NCI-H510A treated with DMSO at 0.1 percent for 48 hours (cell line): ENCODE measurements at regions not wholly inside any gene's neighbourhood (a gene's known extent, or its start where the extent isn't known, plus 50 kb on each side); places are given as distances from the start of the nearest gene placed in this dataset.

Experiments
- DNase-seq: peaks from one replicate; lab custom pipeline; 2025; lab: John Stamatoyannopoulos, UW

- DNase-seq = no peak
Observed at GRCh38 chr6:114785235-114786127, 442.7 kb upstream of the HS3ST5 start.

GRCh38 chr6:114783783-114784182, 441.0 kb upstream of the HS3ST5 start:
- no peak for DNase-seq

GRCh38 chr6:114783083-114783482, 440.3 kb upstream of the HS3ST5 start:
- no peak for DNase-seq

GRCh38 chr6:114764866-114765265, 422.0 kb upstream of the HS3ST5 start:
- no peak for DNase-seq

- DNase-seq = peak; percentile 49
Observed at GRCh38 chr6:114762145-114762544, 419.3 kb upstream of the HS3ST5 start.

- peak; percentile 41 for DNase-seq
Observed at GRCh38 chr6:114747995-114748625, 405.3 kb upstream of the HS3ST5 start.

GRCh38 chr6:114740547-114740946, 397.7 kb upstream of the HS3ST5 start:
- DNase-seq = no peak

GRCh38 chr6:114739656-114740055, 396.8 kb upstream of the HS3ST5 start:
- DNase-seq = no peak

- DNase-seq = no peak
Observed at GRCh38 chr6:114735025-114735735, 392.4 kb upstream of the HS3ST5 start.

GRCh38 chr6:114733596-114733995, 390.8 kb upstream of the HS3ST5 start:
- no peak for DNase-seq

- no peak for DNase-seq
Observed at GRCh38 chr6:114718716-114719270, 376.0 kb upstream of the HS3ST5 start.

GRCh38 chr6:114718186-114718585, 375.4 kb upstream of the HS3ST5 start:
- no peak for DNase-seq

GRCh38 chr6:114714836-114715507, 372.1 kb upstream of the HS3ST5 start:
- DNase-seq = no peak

GRCh38 chr6:114713690-114714089, 370.9 kb upstream of the HS3ST5 start:
- DNase-seq = no peak

- DNase-seq = no peak
Observed at GRCh38 chr6:114712129-114712662, 369.4 kb upstream of the HS3ST5 start.

GRCh38 chr6:114707081-114707620, 364.3 kb upstream of the HS3ST5 start:
- no peak for DNase-seq

GRCh38 chr6:114690625-114691024, 347.8 kb upstream of the HS3ST5 start:
- no peak for DNase-seq

- DNase-seq = no peak
Observed at GRCh38 chr6:114659513-114659912, 316.7 kb upstream of the HS3ST5 start.

GRCh38 chr6:114651611-114652010, 308.8 kb upstream of the HS3ST5 start:
- no peak for DNase-seq

- DNase-seq = no peak
Observed at GRCh38 chr6:114650891-114651290, 308.1 kb upstream of the HS3ST5 start.

GRCh38 chr6:114649298-114649697, 306.5 kb upstream of the HS3ST5 start:
- no peak for DNase-seq
